Fibroblast of the aortic adventitia (primary cell): ENCODE measurements at regions not wholly inside any gene's neighbourhood (a gene's known extent, or its start where the extent isn't known, plus 50 kb on each side); places are given as distances from the start of the nearest gene placed in this dataset.

ENCODE experiments used
- DNase-seq: peaks from one replicate; pipeline ENCODE4 v3.0.0-alpha.2; 2010; ENCODE audit warnings: low read depth
- H3K4me3 ChIP-seq: 2 replicates; pipeline ENCODE4 v1.5.1; 2011; ENCODE audit warnings: low read depth, mild to moderate bottlenecking, control low read depth, low read length, moderate library complexity
- CTCF ChIP-seq: IDR thresholded peaks from 2 replicates; pipeline ENCODE4 v1.5.1; 2011; ENCODE audit warnings: mild to moderate bottlenecking, low read length, control low read depth, inconsistent platforms; ENCODE audit not compliant: insufficient read depth

GRCh38 chr5:106966686-106967315 is 703.9 kb downstream of the EFNA5 start:
- TF ChIP-seq CTCF, result no peak
- no peak overlapping the region for H3K4me3 ChIP-seq
- no peak for DNase-seq

- TF ChIP-seq CTCF, result no peak
- no peak overlapping the region for H3K4me3 ChIP-seq
- DNase-seq, result no peak
Measured at GRCh38 chr5:106964132-106964531, 706.6 kb downstream of the EFNA5 start.

DNA sequence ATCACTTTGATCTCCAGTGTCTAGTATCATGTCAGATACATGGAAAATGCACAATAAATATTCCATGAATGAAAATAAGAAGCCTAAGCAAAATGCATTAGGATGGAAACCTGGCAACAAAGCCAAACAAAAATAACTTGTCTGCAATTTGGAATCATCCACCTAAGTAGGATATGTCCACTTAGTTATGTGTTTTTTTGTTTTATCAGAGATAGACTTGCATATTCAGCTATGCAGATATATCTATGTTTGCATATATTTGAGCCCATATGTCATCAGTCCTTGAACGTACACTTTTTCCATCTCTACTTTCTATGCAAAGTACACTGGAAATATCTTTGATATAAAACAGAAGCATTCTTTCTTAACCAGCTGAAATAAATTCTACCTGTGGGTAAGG is 707.1 kb downstream of the EFNA5 start:
- no peak overlapping the region for H3K4me3 ChIP-seq
- no peak for DNase-seq
- TF ChIP-seq CTCF, result no peak

DNA sequence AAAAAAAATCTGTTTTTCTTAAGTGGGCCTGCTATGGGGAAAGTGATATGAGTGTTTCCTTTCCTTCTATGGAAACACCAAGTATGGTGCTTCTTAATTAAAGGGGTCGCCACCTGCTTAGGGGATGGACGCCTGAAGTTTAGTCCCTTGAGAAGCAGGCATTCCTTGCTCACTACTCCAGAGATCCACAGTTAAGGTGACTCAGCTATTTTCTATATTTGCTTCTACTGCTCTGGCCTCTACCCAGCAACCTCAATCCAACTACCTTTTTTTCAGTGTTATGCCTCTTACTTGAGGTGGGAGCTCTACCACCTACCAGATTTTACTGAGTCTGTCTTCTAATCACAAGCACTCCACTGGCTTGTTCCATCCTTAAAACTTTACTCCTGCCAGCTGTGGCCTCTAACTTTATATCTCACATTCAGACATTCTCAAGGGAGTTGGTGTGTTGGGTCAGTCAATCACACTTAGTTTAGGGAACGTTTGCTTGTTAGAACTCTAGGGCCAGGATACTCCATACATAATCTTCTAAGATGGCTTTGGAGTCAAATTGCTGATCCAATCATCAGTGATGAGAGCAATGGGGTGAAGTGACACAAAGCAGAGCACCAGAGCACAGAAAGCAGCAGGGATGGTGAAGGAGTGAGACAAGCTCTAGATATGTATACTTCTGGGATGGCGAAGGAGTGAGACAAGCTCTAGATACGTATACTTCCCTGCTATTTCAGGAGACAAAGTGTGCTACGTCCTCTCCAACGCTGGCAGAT is 708.1 kb downstream of the EFNA5 start:
- DNase-seq, result no peak
- TF ChIP-seq CTCF, result no peak

DNA sequence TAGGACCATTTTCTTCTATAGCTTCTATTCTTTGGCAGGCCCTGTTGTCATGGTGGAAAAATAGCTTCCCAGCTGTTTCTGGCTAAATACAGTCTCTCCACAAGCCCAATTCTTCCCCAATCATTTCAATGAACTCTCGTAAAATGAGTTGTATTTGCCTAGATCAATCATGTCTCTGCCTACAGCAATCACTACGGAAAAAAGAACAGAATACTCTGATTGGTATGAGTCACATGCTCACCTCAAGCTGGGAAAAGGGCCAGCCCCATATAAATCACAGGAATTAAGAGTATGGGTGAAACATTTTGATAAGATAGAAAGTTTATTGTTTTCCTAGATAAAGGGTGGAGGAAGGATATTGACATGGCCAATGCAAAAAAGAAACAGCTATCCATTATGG is 711.4 kb downstream of the EFNA5 start:
- H3K4me3 ChIP-seq, result no peak overlapping the region
- TF ChIP-seq CTCF, result no peak
- DNase-seq, result no peak

More for the DNA sequence above, 708.1 kb downstream of the EFNA5 start:
- no peak overlapping the region for H3K4me3 ChIP-seq

- no peak for TF ChIP-seq CTCF
- H3K4me3 ChIP-seq, result no peak overlapping the region
- DNase-seq, result no peak
Measured at GRCh38 chr5:106957336-106957735, 713.4 kb downstream of the EFNA5 start.
